COLO829 (cell line): ENCODE measurements at regions not wholly inside any gene's neighbourhood (a gene's known extent, or its start where the extent isn't known, plus 50 kb on each side); places are given as distances from the start of the nearest gene placed in this dataset.

Source experiments
- DNase-seq: peaks from one replicate; pipeline ENCODE4 v3.0.0; 2012; ENCODE audit warnings: low spot score

DNA sequence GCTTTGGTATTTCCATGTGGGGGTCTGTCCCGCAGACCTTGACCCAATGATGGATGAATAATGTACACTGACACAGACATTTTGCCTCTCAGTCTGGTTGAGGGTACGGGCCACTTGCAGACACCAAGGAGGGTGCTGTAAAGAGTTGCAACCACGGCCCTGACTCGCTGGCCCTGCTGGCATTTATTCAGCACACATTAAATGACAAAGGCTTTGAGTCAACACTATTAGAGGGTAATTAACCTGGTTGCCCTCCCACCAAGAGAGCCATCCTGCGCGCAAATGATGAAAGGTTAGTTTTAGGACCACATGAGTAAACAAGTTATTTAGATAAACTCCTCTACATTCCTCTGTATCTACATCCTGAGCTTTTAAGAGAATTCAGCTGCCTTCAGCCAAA, 308.9 kb upstream of the MMS22L start:
- DNase-seq: no peak

GRCh38 chr6:97594844-97595243, 311.8 kb upstream of the MMS22L start:
- DNase-seq: no peak

DNA sequence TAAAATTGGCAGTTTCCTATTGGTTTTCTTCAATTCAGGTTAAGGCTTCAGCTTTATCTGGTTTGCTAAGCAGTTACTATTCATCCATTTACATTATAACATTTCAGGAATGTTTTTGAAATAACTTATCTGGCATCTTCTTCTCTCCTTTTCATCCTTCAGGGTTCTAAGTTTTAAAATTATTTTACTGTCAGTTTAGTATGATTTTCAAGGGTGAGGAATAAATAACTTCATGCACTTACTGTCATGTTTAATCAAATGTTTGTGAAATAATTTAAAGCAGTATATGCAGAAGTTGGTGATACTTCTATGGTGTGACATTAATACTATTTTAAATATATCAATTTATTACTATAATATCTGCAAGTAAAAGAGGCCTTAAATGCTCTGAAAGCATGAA, 338.1 kb upstream of the MMS22L start:
- DNase-seq: no peak

GRCh38 chr6:97626671-97627441, 343.8 kb upstream of the MMS22L start:
- peak; percentile 3 for DNase-seq

DNA sequence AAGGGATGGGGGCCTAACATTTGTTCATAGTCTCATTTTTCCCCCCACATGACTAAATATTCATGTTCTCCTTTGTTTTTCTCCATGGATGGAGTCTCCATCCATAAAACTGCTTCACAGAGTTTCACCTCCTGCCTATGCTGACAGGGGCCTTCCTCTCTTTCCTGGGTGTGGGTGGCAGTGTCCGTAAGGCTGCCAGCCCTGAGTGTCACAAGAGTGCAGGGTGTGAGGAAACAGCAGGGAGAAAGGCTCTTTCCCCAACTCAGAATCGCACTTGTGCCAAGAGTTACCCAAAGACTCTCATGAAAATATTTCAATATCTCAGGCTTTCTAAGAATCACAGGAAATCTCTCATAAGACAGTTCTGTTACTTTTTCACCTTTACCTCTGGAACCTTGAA, 346.2 kb upstream of the MMS22L start:
- no peak for DNase-seq

GRCh38 chr6:97630604-97631003, 347.6 kb upstream of the MMS22L start:
- no peak for DNase-seq

DNA sequence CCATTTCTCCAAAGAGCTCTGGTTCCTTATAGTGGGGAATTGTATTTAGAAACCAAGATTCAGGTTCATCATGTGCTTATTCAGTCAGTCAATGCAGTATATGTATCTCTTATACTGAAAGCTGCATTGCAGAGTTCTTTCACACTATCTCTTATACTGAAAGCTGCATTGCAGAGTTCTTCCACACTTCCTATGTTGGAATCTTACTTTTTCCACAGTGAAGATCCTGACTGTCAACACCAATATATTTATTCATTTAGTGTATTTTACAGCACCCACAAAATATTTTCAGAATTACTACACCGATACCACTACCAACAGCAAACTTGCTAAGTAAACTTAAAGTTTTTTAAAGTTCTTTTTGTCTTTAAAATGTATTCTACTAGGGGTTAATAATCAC, 349.3 kb upstream of the MMS22L start:
- no peak for DNase-seq

GRCh38 chr6:97639702-97640101, 356.7 kb upstream of the MMS22L start:
- DNase-seq: no peak

DNA sequence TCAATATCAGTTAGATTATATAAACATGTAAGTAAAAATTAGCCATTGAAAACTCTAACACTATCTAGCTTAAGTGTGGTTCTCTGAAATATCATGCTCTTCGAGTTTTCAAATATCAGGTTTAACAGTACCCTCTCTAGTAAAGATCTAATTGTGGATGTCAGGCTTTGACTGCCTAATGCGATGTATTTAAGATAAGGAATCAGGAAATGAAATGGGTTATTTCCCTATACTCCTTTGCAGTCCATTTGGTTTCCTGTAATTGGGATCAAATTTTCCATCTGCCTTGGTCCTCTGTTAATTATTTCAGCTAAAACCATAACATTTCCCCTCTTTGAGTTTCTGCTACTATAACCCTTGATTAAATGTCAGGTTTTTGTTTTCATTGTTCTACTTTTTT, 361.3 kb upstream of the MMS22L start:
- DNase-seq: no peak

DNA sequence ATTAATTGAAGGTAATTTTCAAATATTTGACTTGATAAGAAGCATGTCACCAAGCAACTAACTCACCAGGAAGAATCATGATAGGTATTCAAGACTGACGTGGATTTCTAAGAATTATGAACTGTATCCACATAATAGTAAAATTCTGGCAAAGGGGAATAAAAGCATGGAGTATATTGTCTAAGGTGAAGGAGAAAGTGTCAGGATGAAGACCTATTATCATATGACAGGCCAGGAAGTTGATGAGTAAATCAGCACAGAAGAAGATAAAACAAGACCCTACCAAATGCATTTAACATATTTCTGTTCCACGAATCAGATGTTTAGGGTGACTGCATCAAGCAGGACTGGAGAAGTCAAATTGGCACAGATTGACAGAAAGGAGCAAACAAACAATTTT, 362.7 kb upstream of the MMS22L start:
- no peak for DNase-seq

DNA sequence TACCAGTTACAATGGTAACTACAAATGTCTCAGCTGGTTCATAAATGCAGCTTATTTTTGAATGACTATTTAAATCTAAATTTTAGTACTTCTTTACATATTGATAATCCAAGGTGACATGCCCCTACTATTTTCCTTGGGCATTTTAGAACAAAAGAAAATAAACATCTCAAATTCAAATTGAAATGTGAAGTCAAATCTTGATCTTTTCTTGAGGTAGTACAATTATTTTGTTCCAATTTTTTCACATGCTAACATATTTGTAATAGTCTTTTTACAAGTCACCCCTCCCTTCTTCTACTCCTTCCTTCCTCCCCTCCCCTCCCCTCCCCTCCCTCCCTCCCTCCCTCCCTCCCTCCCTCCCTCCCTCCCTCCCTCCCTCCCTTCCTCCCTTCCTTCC, 370.1 kb upstream of the MMS22L start:
- no peak for DNase-seq

GRCh38 chr6:97653517-97653916, 370.5 kb upstream of the MMS22L start:
- DNase-seq: no peak

GRCh38 chr6:97654674-97655073, 371.7 kb upstream of the MMS22L start:
- no peak for DNase-seq

- DNase-seq: no peak
Measured at GRCh38 chr6:97656236-97656635, 373.2 kb upstream of the MMS22L start.

DNA sequence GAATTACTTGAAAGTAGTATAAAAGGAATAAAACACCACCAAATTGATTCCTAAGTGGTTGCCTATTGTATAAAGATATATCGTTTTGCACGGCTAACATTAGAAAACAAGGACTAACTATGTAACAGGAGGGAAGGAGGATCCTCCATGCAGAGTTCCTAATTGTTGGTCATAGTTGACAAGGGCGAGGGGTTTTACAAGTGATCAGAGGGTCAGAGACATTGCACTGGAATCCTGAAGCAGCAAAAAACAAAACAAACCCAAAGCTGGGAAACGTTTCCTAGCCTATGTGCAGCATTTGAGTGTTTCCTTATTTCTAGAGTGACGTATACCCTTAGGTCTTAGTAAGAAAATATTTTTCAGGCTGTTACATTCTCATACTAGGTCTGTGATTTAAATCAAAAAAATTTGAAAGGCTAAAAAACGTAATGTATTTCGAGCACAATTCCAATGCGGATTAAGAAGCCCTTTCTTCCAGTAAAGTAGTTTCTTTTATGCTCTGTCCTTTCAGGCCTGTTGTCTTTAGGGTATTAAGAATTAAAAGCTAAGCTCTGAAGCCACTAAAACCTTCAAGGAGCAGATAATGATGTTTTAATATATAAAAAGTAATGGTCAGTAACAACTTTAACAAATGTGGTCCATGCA, 373.8 kb upstream of the MMS22L start:
- DNase-seq: no peak

GRCh38 chr6:97658090-97658489, 375.1 kb upstream of the MMS22L start:
- no peak for DNase-seq

GRCh38 chr6:97663252-97663651, 380.2 kb upstream of the MMS22L start:
- no peak for DNase-seq

DNA sequence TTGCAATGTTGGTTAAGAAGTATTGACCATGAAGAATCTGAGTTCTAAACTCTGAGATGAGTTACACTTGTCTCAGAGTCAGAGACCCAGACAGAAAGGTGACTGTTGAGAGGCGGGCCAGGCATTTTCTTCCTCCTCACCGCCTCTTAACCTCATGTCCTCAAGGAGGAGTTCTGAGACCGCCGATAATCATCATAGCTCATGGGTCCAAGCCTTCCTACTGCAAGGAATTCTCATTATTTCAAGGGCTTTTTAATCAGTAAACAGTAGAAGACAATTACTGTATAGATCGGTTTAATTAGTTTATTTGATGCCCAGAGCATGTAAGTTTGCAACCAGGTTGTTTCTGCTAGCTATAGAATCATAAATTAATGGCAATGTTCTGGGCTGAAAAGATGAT, 382.4 kb upstream of the MMS22L start:
- no peak for DNase-seq

GRCh38 chr6:97666889-97667288, 383.9 kb upstream of the MMS22L start:
- DNase-seq: no peak

GRCh38 chr6:97668716-97669115, 385.7 kb upstream of the MMS22L start:
- DNase-seq: no peak

DNA sequence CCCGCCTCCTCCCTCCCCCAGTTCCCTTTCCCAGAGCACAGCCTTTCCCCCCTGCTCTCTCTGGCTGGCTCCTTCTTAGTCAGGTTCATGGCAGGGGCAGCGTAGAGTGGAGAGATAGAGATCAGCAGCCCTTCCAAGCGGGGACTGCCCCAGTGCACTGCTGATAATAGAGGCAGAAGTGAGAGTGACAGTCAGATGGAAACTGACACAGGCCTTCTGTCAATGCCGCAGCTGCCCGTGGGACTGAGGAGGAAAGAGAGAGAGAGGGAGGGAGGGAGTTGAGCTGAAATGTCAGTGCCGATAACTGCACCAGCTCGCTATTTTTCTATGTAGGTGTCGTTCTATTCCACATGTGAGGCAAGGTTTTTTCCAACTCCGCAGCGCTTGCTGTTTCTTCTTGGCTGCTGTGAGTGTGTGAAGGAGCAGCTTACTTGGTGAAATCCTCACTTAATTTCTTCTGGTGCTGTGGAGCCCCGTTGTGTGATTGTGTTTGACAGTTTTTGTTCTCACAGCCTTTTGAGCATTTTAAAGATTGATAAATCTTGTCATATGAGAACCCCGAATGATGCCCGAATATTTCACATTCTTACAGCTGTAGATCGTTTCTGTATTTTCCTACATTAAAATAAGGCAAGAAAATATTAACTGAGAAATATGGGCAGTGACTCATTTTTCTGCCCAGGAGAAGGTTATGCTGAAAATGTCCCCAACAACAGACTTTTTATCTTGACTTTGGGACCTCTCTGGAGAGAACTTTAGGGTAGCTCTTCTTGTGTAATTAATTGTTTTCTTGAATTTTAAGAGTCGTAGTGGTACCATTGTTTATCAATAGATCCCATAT, 386.4 kb upstream of the MMS22L start:
- DNase-seq: no peak

- no peak for DNase-seq
Measured at GRCh38 chr6:97674802-97675201, 391.8 kb upstream of the MMS22L start.

DNA sequence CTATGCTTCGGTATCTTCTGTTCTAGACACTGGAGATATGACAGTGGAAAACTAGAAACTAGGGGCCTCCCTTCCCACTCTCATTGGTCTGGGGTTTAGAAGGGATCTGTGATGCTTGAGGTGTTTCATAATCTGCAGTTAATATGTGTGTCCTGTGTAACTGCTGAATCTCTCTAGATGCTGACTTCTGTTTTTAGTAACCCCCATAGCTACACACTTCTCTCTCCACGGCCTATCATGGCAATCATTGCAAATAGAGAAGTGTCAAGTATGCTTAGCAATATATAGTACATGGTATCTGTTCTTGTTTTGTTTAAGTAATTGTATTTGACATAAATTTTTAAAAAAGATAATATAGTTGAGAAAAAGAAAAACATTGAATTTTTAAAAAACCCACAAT, 394.6 kb upstream of the MMS22L start:
- DNase-seq: no peak
